HG02870 (cell line): ENCODE measurements at regions not wholly inside any gene's neighbourhood (a gene's known extent, or its start where the extent isn't known, plus 50 kb on each side); places are given as distances from the start of the nearest gene placed in this dataset.

Source experiments
- ATAC-seq: cut with Tn5 transposase; IDR thresholded peaks from one replicate; pipeline ENCODE4 v1.9.1; 2021; ENCODE audit warnings: mild to moderate bottlenecking, moderate library complexity; ENCODE audit not compliant: unreplicated experiment

GRCh38 chr5:100479079-100479688 is 56.0 kb upstream of the FAM174A start:
- ATAC-seq, result peak; percentile 63

GRCh38 chr5:100472091-100472490 is 63.1 kb upstream of the FAM174A start:
- no peak for ATAC-seq

GRCh38 chr5:100469767-100470166 is 65.4 kb upstream of the FAM174A start:
- peak; percentile 89 for ATAC-seq

- ATAC-seq, result no peak
These were observed 70.8 kb upstream of the FAM174A start for GRCh38 chr5:100464418-100464817.

GRCh38 chr5:100456615-100457014 is 78.6 kb upstream of the FAM174A start:
- ATAC-seq, result no peak

GRCh38 chr5:100452126-100452525 is 83.0 kb upstream of the FAM174A start:
- ATAC-seq, result no peak

- ATAC-seq, result no peak
These were observed 87.1 kb upstream of the FAM174A start for GRCh38 chr5:100448111-100448528.

GRCh38 chr5:100446879-100447430 is 88.2 kb upstream of the FAM174A start:
- no peak for ATAC-seq

GRCh38 chr5:100444961-100445360 is 90.2 kb upstream of the FAM174A start:
- no peak for ATAC-seq

GRCh38 chr5:100434815-100435214 is 100.4 kb upstream of the FAM174A start:
- no peak for ATAC-seq

- ATAC-seq, result no peak
These were observed 102.4 kb upstream of the FAM174A start for GRCh38 chr5:100432741-100433140.

- ATAC-seq, result peak; percentile 86
These were observed 104.6 kb upstream of the FAM174A start for GRCh38 chr5:100430268-100431195.

- ATAC-seq, result no peak
These were observed 110.4 kb upstream of the FAM174A start for GRCh38 chr5:100424787-100425186.

- ATAC-seq, result no peak
These were observed 111.2 kb upstream of the FAM174A start for GRCh38 chr5:100424017-100424416.

GRCh38 chr5:100423330-100423729 is 111.8 kb upstream of the FAM174A start:
- no peak for ATAC-seq

GRCh38 chr5:100421360-100421759 is 113.8 kb upstream of the FAM174A start:
- no peak for ATAC-seq

GRCh38 chr5:100418231-100418630 is 116.9 kb upstream of the FAM174A start:
- ATAC-seq, result no peak

- ATAC-seq, result no peak
These were observed 125.5 kb upstream of the FAM174A start for GRCh38 chr5:100409660-100410151.

- no peak for ATAC-seq
These were observed 128.1 kb upstream of the FAM174A start for GRCh38 chr5:100407053-100407452.

- ATAC-seq, result no peak
These were observed 128.5 kb upstream of the FAM174A start for GRCh38 chr5:100406640-100407039.

GRCh38 chr5:100402071-100402470 is 133.1 kb upstream of the FAM174A start:
- ATAC-seq, result no peak

GRCh38 chr5:100401149-100401548 is 134.0 kb upstream of the FAM174A start:
- ATAC-seq, result no peak
